DMS79 (cell line): ENCODE measurements at regions not wholly inside any gene's neighbourhood (a gene's known extent, or its start where the extent isn't known, plus 50 kb on each side); places are given as distances from the start of the nearest gene placed in this dataset.

Experiments
- DNase-seq: peaks from one replicate; lab custom pipeline; 2025; lab: John Stamatoyannopoulos, UW

DNA sequence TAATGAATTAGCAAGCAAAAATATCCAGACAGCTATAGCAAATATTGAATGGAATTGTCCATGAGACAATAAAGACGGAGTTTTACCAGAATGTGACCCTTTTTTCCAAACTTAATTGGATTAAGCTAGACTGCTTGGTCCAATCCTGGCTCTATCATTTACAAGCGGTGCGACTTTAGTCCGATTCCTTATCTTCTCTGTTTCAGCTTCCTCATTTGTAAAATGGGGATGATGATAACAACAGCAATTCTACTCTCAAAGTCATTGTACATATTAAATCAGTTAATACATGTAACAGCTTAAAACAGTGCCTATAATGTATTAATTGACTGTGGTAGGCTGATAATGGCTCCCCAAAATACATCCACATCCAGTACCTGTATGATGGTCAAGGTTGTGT, 62.1 kb upstream of the CRBN start:
- DNase-seq: no peak

- DNase-seq: no peak
Measured at GRCh38 chr3:3240986-3241385, 61.5 kb upstream of the CRBN start.

DNA sequence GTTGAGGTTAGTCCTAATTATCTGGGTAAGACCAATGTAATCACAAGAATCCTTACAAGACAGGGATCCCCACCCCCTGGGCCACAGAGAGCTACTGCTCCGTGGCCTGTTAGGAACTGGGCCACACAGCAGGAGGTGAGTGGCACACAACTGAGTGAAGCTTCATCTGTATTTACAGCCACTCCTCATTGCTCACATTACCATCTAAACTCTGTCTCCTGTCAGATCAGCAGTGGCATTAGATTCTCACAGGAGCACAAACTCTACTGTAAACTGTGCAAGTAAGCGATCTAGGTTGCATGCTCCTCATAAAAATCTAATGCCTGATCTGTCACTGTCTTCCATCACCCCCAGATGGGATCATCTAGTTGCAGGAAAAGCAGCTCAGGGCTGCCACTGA, 58.5 kb upstream of the CRBN start:
- no peak for DNase-seq

- no peak for DNase-seq
Measured at GRCh38 chr3:3232251-3232650, 52.8 kb upstream of the CRBN start.
